Liver (tissue), 7 donors: ENCODE measurements at regions not wholly inside any gene's neighbourhood (a gene's known extent, or its start where the extent isn't known, plus 50 kb on each side); places are given as distances from the start of the nearest gene placed in this dataset.

Experiments used
- DNase-seq: peaks from one replicate; pipeline ENCODE4 v3.0.0-alpha.2; 2017; ENCODE audit warnings: low spot score
- H3K27ac ChIP-seq, 2 donors: one replicate each; pipeline ENCODE4 v1.7.0; 2013; ENCODE audit warnings: inconsistent platforms in 2 of 2, low read length in 2 of 2, control low read depth in 1 of 2, low read depth in 1 of 2, mild to moderate bottlenecking in 1 of 2
- H3K27me3 ChIP-seq, 4 donors: one replicate each; pipeline versions ENCODE4 v1.6.1 to v1.7.0; 2013; ENCODE audit warnings: low read length in 3 of 4, inconsistent platforms in 1 of 4, mild to moderate bottlenecking in 1 of 4, moderate library complexity in 1 of 4; ENCODE audit not compliant: control insufficient read depth in 4 of 4, insufficient read depth in 4 of 4
- H3K36me3 ChIP-seq, 4 donors: one replicate each; pipeline versions ENCODE4 v1.6.1 to v1.7.0; 2013; ENCODE audit warnings: low read length in 3 of 4, mild to moderate bottlenecking in 3 of 4, low read depth in 1 of 4, moderate library complexity in 1 of 4; ENCODE audit not compliant: control insufficient read depth in 4 of 4, insufficient read depth in 3 of 4
- H3K4me1 ChIP-seq, 4 donors: one replicate each; pipeline versions ENCODE4 v1.6.1 to v1.7.0; 2013; ENCODE audit warnings: low read length in 3 of 4, mild to moderate bottlenecking in 3 of 4, moderate library complexity in 1 of 4; ENCODE audit not compliant: control insufficient read depth in 4 of 4, insufficient read depth in 4 of 4
- H3K4me3 ChIP-seq, 3 donors: one replicate each; pipeline versions ENCODE4 v1.6.1 to v1.7.0; 2013; ENCODE audit warnings: low read length in 3 of 3, control low read depth in 1 of 3, low read depth in 1 of 3, mild to moderate bottlenecking in 1 of 3
- H3K9ac ChIP-seq, 2 donors: one replicate each; pipeline ENCODE4 v1.7.0; 2013; ENCODE audit warnings: low read length in 2 of 2, mild to moderate bottlenecking in 2 of 2, moderate library complexity in 2 of 2, control low read depth in 1 of 2, low read depth in 1 of 2
- H3K9me3 ChIP-seq, 4 donors: one replicate each; pipeline versions ENCODE4 v1.6.1 to v1.7.0; 2013; ENCODE audit warnings: low read length in 3 of 4; ENCODE audit not compliant: control insufficient read depth in 4 of 4
- ATF3 ChIP-seq: IDR thresholded peaks from 2 replicates; pipeline ENCODE4 v1.6.1; 2016; ENCODE audit warnings: antibody characterized with exemption
- EGR1 ChIP-seq, 2 donors: IDR thresholded peaks; 2 replicates each; pipeline ENCODE4 v1.6.1; 2016 to 2018; ENCODE audit warnings: antibody characterized with exemption in 2 of 2, low read depth in 2 of 2
- FOXA1 ChIP-seq: IDR thresholded peaks from 2 replicates; pipeline ENCODE4 v1.6.1; 2016; ENCODE audit warnings: antibody characterized with exemption
- SP1 ChIP-seq: IDR thresholded peaks from 2 replicates; pipeline ENCODE4 v1.6.1; 2018; ENCODE audit warnings: antibody characterized with exemption, mild to moderate bottlenecking
- ZBTB33 ChIP-seq: IDR thresholded peaks from 2 replicates; pipeline ENCODE4 v1.6.1; 2016; ENCODE audit warnings: antibody characterized with exemption
- WGBS: extraction: QIAGEN DNeasy Blood & Tissue Kit; methylation state at CpG from one replicate; pipeline ENCODE4 v1.1.7; 2013; 5-methylcytosine and 5-hydroxymethylcytosine counted together
- donor health status: healthy.
- donor health status: healthy.
- donor health status: healthy.
- donor health status: healthy.

GRCh38 chr3:95354489-95354888, 1291.6 kb downstream of the NSUN3 start:
- no peak for TF ChIP-seq FOXA1
- H3K4me1 ChIP-seq = peaks cover 0 to 1% (median 0%) of the 10 kb centered on the region in 4 donors
- H3K36me3 ChIP-seq = no peaks in the 10 kb centered on the region
- WGBS = 80% methylated on average over 2 of the region's 2 CpGs
- no peaks in the 10 kb centered on the region for H3K9me3 ChIP-seq
- H3K4me3 ChIP-seq = no peak overlapping the region
- DNase-seq = no peak
- H3K27me3 ChIP-seq = no peaks in the 10 kb centered on the region
- H3K9ac ChIP-seq = no peak overlapping the region
- no peak overlapping the region for H3K27ac ChIP-seq

- Histone ChIP-seq H3K27ac (no peak overlapping the region), H3K9me3 (no peaks in the 10 kb centered on the region), H3K4me1 (no peaks in the 10 kb centered on the region), H3K9ac (no peak overlapping the region), H3K27me3 (no peaks in the 10 kb centered on the region), H3K4me3 (no peak overlapping the region), H3K36me3 (no peaks in the 10 kb centered on the region)
- no peak for DNase-seq
- 89% methylated on average over 11 of the region's 11 CpGs for WGBS
- TF ChIP-seq ATF3 (no peak), SP1 (no peak), EGR1 (IDR thresholded peaks at IDR 0.05; ENCODE audit: low read depth in 2 of 2) (no peak), ZBTB33 (no peak)
Measured at GRCh38 chr3:95356764-95357501, 1294.1 kb downstream of the NSUN3 start.

- Histone ChIP-seq H3K9me3 (no peaks in the 10 kb centered on the region), H3K27ac (no peak overlapping the region), H3K27me3 (no peaks in the 10 kb centered on the region), H3K9ac (no peak overlapping the region), H3K4me1 (no peaks in the 10 kb centered on the region), H3K36me3 (no peaks in the 10 kb centered on the region), H3K4me3 (no peak overlapping the region)
- WGBS = 75% methylated on average over 6 of the region's 6 CpGs
- no peak for TF ChIP-seq ZBTB33
- no peak for DNase-seq
Measured at GRCh38 chr3:95387242-95388021, 1324.6 kb downstream of the NSUN3 start.
